ENCODE measurements at regions not wholly inside any gene's neighbourhood (a gene's known extent, or its start where the extent isn't known, plus 50 kb on each side); places are given as distances from the start of the nearest gene placed in this dataset.
"Not testable (repeated sequence)": the region's sequence is repeated elsewhere in the genome, so short reads cannot be mapped to it uniquely, and the experiment has no call there.

DNA sequence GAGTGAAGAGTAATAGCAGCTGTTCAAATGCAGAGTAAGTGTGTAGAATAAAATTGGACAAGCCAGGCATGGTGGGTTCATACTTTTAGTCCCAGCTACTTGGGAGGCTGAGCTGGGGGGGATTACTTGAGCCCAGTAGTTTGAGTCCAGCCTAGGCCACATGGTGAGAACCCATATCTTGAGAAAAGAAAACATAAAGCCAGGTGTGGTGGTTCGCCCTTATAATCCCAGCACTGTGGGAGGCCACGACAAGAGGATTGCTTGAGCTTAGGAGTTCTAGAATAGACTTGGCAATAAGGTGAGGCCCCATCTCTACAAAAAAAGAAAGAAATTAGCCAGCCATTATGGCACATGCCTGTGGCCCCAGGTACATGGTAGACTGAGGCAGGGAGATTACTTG lies 1241.1 kb downstream of the UQCRFS1 start:
- no peak for DNase-seq

DNA sequence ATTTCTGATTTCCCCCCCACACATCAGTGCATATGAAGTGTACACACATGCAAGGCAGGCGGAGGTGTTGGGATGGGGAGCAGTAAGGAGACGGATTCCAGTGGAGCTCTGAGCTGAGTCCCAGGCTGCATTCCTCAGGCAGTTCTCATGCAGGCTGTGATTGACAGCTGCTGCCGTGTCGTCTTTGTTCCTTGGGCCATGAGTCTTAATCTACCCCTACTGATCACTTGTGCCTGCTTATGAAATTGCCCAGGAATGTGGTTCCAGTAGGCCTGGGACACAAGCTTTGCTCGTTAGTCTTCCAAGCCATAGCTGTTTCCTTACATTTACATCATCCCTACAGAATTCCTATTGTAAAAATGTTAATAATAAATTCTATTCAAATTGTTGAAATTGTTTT lies 1241.9 kb downstream of the UQCRFS1 start:
- DNase-seq, result no peak

DNA sequence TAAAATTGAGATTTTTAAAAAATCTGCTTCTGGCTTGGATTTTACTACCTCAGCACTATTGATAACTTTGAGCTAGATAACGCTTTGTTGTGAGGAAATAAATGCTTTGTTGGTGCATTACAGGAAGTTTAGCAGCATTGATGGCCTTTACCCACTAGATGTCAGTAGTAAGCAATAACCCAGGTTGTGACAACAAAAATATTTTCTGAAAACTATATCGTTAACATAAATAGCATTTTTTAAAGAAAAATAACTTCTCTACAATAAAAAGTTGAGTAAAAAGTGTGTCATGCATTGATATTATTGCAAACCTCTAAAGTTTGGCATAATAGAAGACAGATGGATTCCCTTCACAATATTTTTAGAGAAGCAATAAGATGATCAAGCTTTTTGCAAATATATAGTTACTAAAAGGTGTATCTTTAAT lies 1246.5 kb downstream of the UQCRFS1 start:
- no peak for DNase-seq

DNA sequence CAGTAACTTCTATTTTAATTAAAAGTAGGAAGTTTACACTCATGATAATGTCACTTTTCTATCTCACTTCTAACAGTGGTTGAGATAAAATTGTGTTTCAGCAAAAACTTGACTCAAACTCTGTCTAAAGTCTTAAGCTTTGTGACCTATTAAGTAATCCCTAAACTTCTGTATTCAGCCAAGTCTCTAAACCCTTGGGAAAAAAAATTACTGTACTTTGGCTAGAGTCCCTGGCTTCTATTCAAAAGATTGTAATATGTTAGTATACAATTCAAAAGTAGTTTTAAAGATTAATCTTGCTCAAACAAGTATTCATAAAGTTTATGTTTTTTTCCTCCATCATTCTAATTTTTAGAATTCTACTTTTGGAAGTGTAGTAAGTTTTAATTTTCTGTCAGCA lies 1248.8 kb downstream of the UQCRFS1 start:
- DNase-seq, result no peak

DNA sequence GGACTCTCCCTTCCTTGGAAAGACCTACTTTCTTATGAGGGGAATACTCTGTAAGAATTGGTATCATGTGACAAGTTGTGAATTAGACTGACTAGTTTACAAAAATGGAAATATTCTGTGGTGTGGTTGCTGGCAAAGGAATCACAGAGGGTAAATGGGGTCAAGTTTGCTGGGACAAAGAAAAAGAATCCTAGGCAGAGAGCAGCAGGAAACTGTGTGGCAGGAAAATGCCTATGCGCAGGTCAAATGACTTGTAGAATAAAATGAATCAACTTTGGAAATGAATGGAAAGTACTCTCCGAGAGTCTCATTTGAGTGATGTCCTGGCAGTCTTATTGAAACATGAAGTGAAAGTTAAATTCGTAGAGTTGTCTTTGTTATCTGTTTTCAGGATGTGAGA lies 1250.7 kb downstream of the UQCRFS1 start:
- no peak for DNase-seq

DNA sequence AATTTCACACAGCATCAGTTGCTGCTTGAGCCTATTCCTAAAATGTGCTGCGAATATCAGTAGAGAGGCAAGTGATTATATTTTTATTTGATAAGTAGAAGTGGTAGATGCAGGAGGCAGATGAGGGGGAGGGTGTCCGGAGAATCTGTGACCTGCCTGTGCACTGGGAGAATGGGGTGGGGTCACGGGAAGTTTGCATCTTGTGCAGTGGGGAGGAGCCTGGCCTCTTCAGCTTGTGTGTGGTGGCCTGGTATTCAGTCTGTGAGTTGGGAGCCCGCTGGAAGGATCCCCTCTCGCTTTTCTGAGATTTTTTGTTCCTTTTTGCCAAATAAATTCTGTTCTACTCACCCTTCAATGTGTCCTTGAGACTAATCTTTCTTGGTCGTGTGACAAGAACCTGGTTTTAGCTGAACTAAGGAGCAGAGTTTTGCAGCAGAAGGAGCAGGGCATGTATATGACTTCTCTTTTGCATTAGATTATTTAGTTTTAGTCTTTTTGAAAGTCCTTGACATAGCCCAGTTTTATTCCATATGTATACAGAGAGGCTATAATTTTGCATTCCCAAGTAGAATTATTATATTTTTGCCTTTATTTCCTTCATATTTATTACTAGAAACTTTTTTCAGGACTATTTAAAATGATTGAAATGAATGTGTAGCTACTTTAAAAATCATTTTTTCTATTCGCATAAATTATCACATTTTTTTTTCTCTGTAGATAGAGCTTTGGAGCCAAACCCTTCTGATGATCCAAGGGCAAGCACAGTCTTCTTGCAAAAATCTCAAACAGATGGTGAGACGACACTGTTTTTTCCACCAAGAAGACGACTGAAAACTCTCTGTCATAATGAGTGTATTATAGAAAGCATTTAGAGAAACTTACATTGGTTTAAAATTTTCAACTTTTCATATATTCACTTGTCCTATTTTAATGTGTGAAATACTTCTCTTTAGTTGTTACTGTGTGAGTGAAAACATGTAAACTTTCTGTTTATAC lies 1257.2 kb downstream of the UQCRFS1 start:
- DNase-seq, result no peak

DNA sequence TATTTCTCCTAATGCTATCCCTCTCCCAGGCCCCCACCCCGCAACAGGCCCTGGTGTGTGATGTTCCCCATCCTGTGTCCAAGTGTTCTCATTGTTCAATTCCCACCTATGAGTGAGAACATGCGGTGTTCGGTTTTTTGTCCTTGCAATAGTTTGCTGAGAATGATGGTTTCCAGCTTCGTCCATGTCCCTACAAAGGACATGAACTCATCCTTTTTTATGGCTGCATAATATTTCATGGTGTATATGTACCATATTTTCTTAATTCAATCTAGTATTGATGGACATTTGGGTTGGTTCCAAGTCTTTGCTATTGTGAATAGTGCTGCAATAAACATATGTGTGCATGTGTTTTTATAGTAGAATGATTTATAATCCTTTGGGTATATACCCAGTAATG lies 1270.3 kb downstream of the UQCRFS1 start:
- not testable (repeated sequence) for DNase-seq

DNA sequence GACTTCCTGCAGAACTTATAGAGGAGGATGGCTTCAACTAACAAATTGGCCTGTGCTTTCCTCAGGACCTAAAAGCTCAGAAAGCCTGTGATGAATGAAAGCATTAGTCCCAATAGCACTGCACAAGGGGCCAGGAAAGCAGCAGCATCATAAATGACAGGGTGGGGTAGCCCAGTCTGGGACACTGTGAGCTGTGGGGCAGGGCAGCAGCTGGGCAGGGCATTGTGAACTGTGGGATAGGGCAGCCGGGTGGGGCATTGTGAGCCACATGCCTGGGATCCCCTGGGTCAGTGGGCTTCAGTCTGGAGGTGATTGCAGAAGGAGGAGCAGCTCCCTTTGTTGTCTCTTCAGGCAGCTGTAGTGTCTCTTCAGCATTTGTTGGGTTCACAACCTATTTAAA lies 1276.8 kb downstream of the UQCRFS1 start:
- DNase-seq, result no peak

DNA sequence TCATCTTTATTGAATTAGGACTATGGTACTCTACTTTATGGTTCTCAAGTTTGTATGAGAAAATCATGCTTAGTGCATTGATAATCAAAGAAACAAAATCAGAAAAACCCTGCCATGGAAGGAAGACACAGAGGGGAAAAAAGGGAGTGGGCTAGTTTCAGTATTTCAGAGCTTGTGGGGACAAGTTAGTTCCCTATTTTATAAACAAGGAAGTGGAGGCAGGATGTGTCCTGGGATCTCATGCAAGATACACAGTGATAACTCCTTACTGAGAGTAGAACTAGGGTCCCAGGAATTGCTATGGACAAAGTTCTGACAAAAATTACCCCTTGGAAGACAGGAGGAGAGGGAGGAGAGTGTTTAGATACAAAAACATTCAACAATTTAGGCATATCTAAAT lies 1277.3 kb downstream of the UQCRFS1 start:
- no peak for DNase-seq

DNA sequence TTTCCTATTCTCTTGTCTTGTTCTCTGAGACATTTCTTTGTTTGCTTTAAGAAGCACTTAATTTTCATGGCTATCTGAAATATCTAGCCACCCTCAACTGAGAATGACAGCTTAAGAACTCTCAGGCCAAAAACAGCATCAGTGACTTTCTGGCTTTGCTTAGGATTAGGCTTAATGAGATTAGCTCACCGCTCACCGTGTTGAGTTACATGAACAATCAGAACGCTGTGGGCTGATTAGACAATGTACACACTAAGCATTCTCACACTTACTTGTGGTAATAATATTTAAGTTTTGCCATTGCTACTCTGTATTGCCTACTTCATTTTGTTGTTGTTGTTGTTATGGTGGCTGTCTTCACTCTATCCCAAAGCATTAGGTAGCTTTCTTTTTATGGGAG lies 1283.6 kb downstream of the UQCRFS1 start:
- no peak for DNase-seq

DNA sequence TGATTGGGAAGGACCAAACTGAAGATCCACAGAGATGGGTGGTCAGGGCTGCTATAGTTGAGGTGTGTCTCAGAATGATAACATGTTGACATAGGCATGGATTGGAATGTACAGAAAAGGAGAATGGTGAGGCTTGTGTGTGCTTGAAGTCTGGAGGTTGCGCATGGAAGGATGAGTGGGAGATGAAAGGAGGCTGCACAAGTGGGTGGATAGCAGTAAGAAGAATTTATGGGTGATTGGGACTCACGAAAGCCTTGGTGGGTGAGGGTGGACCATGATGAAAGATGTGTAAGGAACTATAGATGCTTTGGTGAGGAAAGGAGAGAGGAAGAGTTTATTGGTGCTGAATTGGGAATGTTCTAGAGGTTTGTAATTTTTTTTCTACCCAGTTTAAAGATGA lies 1287.7 kb downstream of the UQCRFS1 start:
- no peak for DNase-seq

DNA sequence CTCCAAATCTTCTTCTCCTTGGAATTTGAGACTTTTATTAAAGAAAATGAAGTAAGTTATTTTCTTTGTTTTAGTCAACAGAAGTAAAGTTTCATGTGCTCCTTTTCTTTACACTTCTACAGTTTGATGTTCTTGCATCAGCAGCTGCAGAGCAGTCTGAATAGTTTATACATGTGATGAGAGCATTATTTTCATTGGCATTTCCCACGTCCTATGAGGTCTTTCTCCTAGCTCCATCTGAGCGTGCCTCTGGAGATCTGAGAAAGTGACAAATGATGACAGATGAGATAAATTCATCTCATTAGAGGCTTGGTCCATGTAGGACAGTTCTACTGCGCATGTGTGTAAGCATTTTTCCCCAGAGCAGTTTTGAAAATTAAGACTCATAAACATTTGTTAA lies 1290.0 kb downstream of the UQCRFS1 start:
- DNase-seq, result no peak

DNA sequence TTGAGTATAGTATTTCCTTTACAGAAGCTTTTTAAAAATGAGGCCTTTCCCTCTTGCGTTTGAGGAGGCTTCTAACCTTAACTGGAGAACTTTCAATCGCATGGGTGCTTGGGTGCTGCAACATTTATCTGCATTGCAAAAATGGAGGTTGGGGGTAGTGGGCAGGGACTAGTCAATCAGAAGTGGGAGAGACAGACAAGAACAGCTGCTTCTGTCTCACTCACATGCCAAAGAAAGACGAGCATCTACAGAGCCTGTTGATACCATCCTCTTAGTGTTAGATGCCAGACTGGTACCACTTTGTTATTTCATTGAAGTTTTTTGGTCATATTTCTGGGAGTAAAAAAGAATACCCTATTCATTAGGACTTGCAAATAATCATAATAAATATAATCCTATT lies 1292.2 kb downstream of the UQCRFS1 start:
- no peak for DNase-seq

DNA sequence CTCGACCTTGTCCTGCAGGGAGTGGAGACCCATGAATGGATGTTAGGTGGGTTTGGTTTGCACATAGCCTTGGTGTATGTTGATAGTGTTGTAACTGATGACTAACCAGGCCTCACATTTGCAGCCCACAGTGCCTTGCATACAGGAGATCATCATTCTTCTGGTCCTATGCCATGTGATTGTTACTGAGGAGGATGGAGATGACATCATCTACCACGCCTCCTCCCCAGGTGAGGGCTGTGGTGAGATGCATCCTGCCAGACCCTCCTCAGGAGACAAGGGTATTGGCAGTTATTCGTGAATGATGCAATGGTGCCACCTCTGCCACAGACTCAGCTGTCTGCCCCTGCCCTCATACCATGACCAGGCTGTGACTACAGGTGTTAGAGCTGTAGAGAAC lies 1294.1 kb downstream of the UQCRFS1 start:
- no peak for DNase-seq

DNA sequence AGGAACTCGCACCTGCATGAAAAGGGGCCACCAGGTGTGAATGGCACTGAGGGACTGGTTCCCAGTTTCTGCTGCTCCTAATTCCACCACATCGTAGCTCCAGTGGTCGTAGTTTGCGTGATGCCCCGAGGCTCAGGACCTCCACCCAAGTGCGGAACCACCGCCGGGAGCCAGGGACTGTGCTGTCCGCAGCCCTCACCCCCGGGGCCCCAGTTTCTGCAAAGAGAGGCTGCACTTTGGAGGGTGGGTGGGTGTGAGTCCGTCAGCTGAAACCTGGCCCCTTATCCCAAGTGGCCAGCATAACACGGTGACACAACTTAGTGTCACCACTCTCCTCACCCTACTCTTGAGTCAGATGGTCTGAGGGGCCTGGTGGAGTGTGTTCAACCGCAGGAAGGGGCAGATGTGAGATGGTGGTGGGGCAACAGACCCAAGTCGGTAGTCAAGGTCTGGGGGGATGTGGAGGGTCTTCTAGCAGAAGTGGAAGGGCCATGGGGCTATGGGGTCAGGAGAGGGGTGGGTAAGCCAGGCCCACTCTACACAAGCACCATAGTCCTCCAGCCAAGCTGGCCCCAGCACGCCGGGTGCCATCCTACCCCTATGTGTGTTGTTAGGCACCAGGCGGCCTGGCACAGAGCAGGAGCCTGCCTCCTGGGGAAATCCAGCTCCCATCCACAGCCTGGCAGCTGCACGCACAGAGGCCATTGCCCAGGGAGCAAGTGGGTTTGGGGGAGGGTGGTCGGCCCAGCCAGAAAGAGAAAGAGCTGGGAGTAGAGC lies 1301.6 kb downstream of the UQCRFS1 start:
- DNase-seq, result no peak

DNA sequence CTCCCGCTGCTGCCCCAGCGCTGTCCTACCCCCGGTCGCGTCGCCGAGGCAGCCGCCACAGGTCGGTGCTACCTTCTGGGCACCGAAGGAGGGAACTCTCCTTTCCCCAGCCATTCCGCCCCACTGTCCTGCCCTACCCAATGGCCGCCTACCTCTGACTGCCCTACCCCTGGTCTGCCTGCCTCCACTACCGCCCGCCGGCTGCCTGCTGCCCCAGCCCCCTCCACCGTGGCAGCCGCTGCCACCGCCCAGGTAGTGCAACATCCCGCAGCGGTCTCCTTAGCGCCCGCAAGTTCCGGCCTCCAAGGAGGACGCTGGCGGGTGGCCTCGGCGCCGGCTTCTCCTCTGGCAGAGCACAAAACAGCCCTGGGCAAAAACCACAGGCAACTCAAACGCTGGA lies 1303.1 kb downstream of the UQCRFS1 start:
- no peak for DNase-seq

DNA sequence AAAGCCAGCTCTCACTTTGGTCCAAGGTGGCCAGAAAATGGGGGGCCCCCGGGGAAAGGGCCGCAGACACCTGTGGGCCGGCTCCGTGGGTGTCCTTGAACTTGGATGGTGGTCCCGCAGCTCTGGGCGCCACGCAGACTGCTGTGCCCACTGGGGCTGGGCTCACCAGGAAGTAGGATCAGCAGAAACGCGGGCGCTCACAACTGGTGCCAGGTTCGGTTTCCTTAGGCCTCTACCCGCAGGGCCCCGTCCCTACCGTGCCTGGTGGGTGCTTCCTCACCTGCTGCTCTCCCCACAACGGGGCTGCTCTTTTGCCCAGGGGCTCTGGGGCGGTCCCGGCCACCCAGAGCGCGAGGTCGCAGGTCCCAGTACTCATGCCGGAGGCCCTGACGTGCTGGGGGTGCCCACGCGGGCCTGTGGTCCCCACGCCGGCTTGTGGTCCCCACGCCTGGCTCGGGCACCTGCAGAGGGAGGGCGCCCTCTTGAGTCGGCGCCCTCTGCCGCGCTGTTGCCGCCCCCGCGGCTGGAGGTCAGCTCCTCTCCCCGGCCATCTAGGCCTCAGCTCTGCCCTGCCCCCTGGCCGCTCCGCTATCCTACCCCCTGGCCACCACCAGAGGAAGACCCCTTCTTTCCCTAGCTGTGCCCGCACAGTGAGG lies 1303.6 kb downstream of the UQCRFS1 start:
- DNase-seq, result no peak

DNA sequence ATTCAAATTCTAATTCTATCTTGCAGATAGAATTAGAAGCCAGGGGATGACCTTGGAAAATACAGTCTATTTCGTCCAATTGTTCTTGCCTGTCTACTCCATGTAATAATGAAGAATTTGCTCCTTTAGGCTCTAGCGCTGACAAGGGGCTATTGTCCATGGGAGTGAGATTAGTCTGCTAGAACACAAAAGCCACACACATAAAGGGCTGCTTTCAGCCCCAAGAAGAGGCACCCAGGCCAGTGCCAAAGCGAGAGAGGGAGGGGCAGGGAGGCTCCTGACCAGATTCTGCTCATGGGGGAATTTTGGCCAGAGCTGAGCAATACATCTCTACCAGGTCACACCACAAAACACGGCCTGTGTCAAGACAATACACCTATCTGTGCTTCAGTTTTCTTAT lies 1306.9 kb downstream of the UQCRFS1 start:
- no peak for DNase-seq

DNA sequence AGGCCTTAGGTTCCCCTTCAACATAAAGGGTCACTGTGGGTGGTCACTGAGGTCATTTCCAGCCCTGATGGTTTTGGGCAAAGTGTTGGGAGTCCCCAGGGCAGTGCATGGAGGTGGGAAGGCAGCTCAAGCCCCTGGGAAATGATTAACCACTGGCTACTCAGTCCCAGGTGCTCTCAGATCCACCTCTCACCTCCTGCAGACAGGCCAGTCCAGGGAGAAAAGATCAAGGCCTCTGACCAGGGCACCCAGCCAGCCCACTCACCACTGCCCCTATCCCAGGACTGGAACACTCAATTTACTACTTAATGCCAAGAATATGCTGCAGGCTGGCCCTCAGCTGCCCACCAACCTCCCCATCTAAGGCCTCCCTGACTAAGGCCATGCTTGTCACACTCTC lies 1307.9 kb downstream of the UQCRFS1 start:
- DNase-seq, result no peak

DNA sequence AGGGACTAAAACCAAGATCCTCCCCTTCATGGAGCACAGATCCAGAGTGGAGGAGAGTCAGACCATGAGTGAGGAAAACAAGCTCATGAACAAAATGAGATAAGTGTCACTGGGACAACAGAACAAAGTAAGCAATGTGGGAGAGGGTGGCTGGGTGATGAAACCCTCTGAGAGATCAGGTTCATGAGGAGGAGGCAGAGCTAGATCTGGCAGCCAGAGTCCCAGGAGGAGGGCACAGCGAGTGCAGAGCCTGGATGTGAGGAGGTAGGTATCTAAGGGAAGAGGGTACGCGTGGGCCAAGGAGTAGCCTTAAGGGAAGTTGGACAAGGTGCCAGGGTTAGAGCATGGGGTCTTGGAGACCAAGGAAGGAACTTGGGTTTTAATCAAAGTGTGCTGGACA lies 1311.9 kb downstream of the UQCRFS1 start:
- no peak for DNase-seq

DNA sequence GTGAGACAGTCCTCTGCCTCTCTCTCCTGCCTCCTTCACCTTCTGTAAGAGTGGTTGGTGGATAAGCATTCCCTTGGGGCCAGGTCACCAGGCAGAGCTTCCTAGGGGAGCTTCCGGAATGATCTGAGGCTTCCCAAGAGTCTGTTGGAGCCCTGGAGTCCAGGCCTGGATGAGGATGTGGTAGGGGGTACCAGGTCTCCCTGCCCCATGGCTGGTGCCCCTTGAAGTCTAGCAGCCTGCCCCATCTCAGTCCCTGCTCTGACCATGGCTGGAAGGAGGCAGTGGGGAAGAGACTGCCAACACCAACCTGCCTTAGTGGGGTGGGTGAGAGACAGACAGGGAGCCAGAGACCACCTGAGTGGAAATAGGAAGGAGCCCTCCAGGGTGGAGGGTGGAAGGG lies 1316.9 kb downstream of the UQCRFS1 start:
- DNase-seq, result no peak

DNA sequence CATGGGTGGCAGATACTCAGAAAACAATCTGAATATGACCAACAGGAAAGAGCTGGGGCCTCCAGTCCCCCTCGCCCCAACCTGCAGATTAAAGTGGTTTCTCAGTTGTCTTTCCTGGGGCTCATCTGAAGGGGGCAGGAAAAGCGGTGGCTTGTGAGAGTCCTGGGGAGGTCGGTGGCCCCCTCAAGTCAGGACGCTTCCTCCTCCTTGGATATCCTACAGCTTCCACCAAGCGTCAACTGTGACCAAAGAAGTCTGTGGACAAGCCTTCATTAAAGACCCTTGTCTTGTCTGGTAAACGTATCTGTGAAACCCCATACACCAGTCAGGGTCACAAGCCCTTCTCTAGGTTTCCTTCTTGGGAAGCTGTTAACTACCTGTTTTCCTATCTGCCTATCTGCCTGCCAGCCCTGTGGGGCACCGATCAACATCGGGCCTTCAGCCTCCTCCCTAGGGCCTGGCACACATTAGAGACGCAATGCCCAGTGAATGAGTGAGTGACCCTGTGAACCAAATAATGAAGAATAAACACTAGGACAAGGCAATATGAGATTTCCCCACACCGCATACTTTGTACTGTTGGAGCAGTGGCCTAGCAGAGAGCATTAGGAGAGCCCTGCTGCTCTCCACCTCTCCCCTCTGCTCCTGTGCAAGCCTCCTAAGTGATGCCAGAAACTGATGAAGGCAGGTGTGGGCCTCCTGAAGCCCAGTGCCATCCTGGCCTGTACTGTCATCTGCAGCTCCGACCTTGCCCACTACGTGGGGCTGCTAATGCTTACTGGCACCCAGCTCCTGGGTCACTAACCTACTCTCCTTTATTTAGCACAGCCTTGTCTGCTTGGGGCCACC lies 1317.8 kb downstream of the UQCRFS1 start:
- no peak for DNase-seq

DNA sequence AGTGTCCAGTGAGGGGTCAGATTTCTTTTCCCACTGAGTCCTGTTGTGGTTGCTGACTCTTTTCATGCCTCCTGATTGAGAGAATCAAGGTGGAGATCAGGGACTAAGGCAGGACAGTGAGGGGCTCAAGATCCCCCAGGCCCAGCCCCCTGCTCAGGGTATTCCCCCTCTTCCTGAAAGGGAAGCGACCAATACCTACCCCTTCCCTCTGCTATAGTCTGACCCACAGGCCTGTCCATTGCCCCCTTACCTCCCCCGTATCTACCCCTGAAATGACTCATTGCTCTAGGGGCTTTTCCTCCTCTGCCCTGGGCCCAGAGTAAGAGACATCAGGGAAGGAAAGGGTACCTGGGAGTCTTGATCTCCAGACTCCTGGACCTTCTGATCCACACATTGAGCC lies 1320.5 kb downstream of the UQCRFS1 start:
- DNase-seq, result no peak
